DND-41 (cell line): ENCODE measurements at regions not wholly inside any gene's neighbourhood (a gene's known extent, or its start where the extent isn't known, plus 50 kb on each side); places are given as distances from the start of the nearest gene placed in this dataset.

ENCODE experiments used
- EZH2 ChIP-seq: IDR thresholded peaks from 3 replicates; pipeline ENCODE4 v1.6.1; 2012; ENCODE audit warnings: borderline replicate concordance, low read depth, mild to moderate bottlenecking, moderate library complexity, low read length, inconsistent platforms; ENCODE audit not compliant: severe bottlenecking
- TF ChIP-seq, protein P1 (sequence below): IDR thresholded peaks from 2 replicates; pipeline ENCODE4 v1.5.1; 2012; ENCODE audit warnings: borderline replicate concordance, low read length, moderate library complexity, mild to moderate bottlenecking; ENCODE audit not compliant: poor library complexity, severe bottlenecking; ENCODE audit errors: extremely low read depth

DNA sequence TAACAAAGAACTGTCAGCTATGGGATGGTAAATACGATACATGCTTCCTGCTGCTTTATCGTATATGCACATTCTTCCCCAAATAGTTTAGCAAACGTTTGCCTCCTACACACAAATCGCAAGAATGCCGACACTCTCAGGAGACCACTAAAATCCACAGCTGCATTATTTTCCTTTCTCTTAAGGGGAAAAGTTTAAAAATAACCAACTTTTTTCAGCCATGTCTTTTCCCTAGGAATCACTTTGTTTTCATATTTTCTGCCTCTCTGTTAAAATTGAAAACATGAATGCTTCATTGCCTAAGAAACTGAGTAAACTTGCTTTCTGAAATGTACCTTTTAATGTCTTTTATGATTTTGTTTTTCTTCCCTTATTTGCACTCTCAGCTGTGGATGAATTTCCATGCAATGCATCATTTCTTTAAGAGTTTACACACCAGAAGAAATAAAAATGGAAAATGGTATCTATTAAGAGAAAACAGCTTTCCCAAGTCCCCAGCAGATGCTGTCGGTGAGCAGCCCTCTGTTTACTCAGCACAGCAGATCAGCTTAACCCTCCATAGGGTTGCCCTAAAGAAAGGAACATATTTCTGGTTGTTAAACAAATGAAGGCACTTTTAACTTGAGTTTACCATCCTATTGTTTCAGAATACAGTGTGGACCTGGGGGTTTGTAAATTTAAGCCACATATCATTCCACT lies 66.2 kb downstream of the IZUMO3 start:
- TF ChIP-seq, protein P1, sequence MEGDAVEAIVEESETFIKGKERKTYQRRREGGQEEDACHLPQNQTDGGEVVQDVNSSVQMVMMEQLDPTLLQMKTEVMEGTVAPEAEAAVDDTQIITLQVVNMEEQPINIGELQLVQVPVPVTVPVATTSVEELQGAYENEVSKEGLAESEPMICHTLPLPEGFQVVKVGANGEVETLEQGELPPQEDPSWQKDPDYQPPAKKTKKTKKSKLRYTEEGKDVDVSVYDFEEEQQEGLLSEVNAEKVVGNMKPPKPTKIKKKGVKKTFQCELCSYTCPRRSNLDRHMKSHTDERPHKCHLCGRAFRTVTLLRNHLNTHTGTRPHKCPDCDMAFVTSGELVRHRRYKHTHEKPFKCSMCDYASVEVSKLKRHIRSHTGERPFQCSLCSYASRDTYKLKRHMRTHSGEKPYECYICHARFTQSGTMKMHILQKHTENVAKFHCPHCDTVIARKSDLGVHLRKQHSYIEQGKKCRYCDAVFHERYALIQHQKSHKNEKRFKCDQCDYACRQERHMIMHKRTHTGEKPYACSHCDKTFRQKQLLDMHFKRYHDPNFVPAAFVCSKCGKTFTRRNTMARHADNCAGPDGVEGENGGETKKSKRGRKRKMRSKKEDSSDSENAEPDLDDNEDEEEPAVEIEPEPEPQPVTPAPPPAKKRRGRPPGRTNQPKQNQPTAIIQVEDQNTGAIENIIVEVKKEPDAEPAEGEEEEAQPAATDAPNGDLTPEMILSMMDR = no peak
- no peak for TF ChIP-seq EZH2
